Keratinocyte (primary cell): ENCODE measurements at regions not wholly inside any gene's neighbourhood (a gene's known extent, or its start where the extent isn't known, plus 50 kb on each side); places are given as distances from the start of the nearest gene placed in this dataset.

Source experiments
- DNase-seq: peaks from one replicate; pipeline ENCODE4 v3.0.0-alpha.2; 2011; ENCODE audit warnings: low read depth, missing footprints, low spot score
- FAIRE-seq: peaks from 2 replicates; lab custom pipeline; 2011; peaks lifted over from hg19 to GRCh38; lab: Jason Lieb, UNC
- H2AFZ ChIP-seq: 2 replicates; pipeline ENCODE4 v1.6.0; 2012; ENCODE audit warnings: low read length, control low read depth, inconsistent platforms; ENCODE audit not compliant: control insufficient read depth
- H3K27ac ChIP-seq: 2 replicates; pipeline ENCODE4 v1.5.1; 2011; ENCODE audit warnings: low read length; ENCODE audit not compliant: control insufficient read depth, insufficient read depth
- H3K27me3 ChIP-seq: 3 replicates; pipeline ENCODE4 v1.6.0; 2011; ENCODE audit warnings: low read length; ENCODE audit not compliant: control insufficient read depth, insufficient read depth; ENCODE audit errors: extremely low read depth
- H3K36me3 ChIP-seq, 2 experiments: 2 replicates in 1 of 2; 3 replicates in 1 of 2; pipeline ENCODE4 v1.5.1; 2011; ENCODE audit warnings: low read length in 2 of 2, mild to moderate bottlenecking in 1 of 2; ENCODE audit not compliant: control insufficient read depth in 2 of 2, insufficient read depth in 2 of 2; ENCODE audit errors: extremely low read depth in 1 of 2
- H3K4me1 ChIP-seq: 3 replicates; pipeline ENCODE4 v1.5.1; 2011; ENCODE audit warnings: low read length; ENCODE audit not compliant: control insufficient read depth, insufficient read depth; ENCODE audit errors: extremely low read depth
- H3K4me2 ChIP-seq: 3 replicates; pipeline ENCODE4 v1.6.0; 2011; ENCODE audit warnings: low read depth, low read length; ENCODE audit not compliant: control insufficient read depth, insufficient read depth; ENCODE audit errors: extremely low read depth
- H3K4me3 ChIP-seq, 3 experiments: fragments of 200-600 bp in 1 of 3; sonication (generic) in 1 of 3; 2 replicates in 2 of 3; 3 replicates in 1 of 3; pipeline ENCODE4 v1.5.1; 2011 to 2016; ENCODE audit warnings: low read length in 3 of 3, mild to moderate bottlenecking in 3 of 3, control low read depth in 2 of 3, inconsistent platforms in 1 of 3, low read depth in 1 of 3, mixed read lengths in 1 of 3, mixed run types in 1 of 3, moderate library complexity in 1 of 3; ENCODE audit not compliant: control insufficient read depth in 2 of 3, insufficient read depth in 2 of 3; ENCODE audit errors: extremely low read depth in 1 of 3
- H3K79me2 ChIP-seq: 2 replicates; pipeline ENCODE4 v1.6.0; 2012; ENCODE audit warnings: low read length; ENCODE audit not compliant: control insufficient read depth, insufficient read depth
- H3K9ac ChIP-seq: 3 replicates; pipeline ENCODE4 v1.6.0; 2011; ENCODE audit warnings: low read length; ENCODE audit not compliant: control insufficient read depth, insufficient read depth; ENCODE audit errors: extremely low read depth
- H3K9me1 ChIP-seq: 3 replicates; pipeline ENCODE4 v1.6.0; 2011; ENCODE audit warnings: low read length; ENCODE audit not compliant: control insufficient read depth, insufficient read depth; ENCODE audit errors: extremely low read depth
- H3K9me3 ChIP-seq: 2 replicates; pipeline ENCODE4 v1.5.1; 2012; ENCODE audit warnings: low read depth, low read length; ENCODE audit not compliant: control insufficient read depth
- H4K20me1 ChIP-seq: 3 replicates; pipeline ENCODE4 v1.6.0; 2011; ENCODE audit warnings: low read length; ENCODE audit not compliant: control insufficient read depth, insufficient read depth; ENCODE audit errors: extremely low read depth
- CTCF ChIP-seq, 3 experiments: IDR thresholded peaks in 1 of 3; conservative IDR thresholded peaks in 1 of 3; optimal IDR thresholded peaks in 1 of 3; 2 replicates in 2 of 3; 3 replicates in 1 of 3; pipeline versions ENCODE3 to v1.5.1; 2011; ENCODE audit warnings: low read length in 3 of 3, mild to moderate bottlenecking in 3 of 3, moderate library complexity in 2 of 3, control low read depth in 1 of 3, inconsistent platforms in 1 of 3; ENCODE audit not compliant: insufficient read depth in 2 of 3; ENCODE audit errors: extremely low read depth in 1 of 3
- EZH2 ChIP-seq: IDR thresholded peaks from one replicate; pipeline ENCODE4 v1.6.1; 2012; ENCODE audit warnings: inconsistent platforms, mild to moderate bottlenecking, low read length, moderate library complexity
- dilution Hi-C: fragments of 300-500 bp; cut with MboI; formaldehyde crosslinking; loops from one replicate; pipeline ENCODE4 v1.7.0; 2020; ENCODE audit warnings: low sequenced_read_pairs; ENCODE audit not compliant: extremely low pct_ligation_motif_present

GRCh38 chr2:16485251-16485650 lies 180.4 kb downstream of the CYRIA start:
- Histone ChIP-seq H3K4me2 (no peak overlapping the region), H4K20me1 (no peaks in the 10 kb centered on the region), H3K4me1 (no peaks in the 10 kb centered on the region), H3K79me2 (no peaks in the 10 kb centered on the region), H3K27ac (no peak overlapping the region), H3K9ac (no peak overlapping the region), H3K36me3 (no peaks in the 10 kb centered on the region), H3K4me3 (no peak overlapping the region), H3K27me3 (no peaks in the 10 kb centered on the region), H3K9me3 (no peaks in the 10 kb centered on the region), H3K9me1 (no peaks in the 10 kb centered on the region), H2AFZ (no peak overlapping the region)
- DNase-seq (no peak), FAIRE-seq (no peak)
- TF ChIP-seq CTCF (optimal IDR thresholded peaks at IDR 0.05 in 1 of 3, IDR thresholded peaks at IDR 0.05 in 1 of 3, conservative IDR thresholded peaks at IDR 0.05 in 1 of 3; ENCODE audit: extremely low read depth in 1 of 3, insufficient read depth in 2 of 3, low read length in 3 of 3) (no peak), EZH2 (no peak)
- dilution Hi-C loops: no loop called here

- Histone ChIP-seq H3K9me3 (no peaks in the 10 kb centered on the region), H4K20me1 (no peaks in the 10 kb centered on the region), H3K27me3 (peaks cover 3% of the 10 kb centered on the region), H3K9ac (no peak overlapping the region), H3K4me3 (no peak overlapping the region), H3K79me2 (no peaks in the 10 kb centered on the region), H3K27ac (no peak overlapping the region), H3K9me1 (no peaks in the 10 kb centered on the region), H3K4me1 (no peaks in the 10 kb centered on the region), H3K4me2 (no peak overlapping the region), H2AFZ (no peak overlapping the region), H3K36me3 (no peaks in the 10 kb centered on the region)
- TF ChIP-seq EZH2: no peak
- TF ChIP-seq CTCF (optimal IDR thresholded peaks at IDR 0.05 in 1 of 3, IDR thresholded peaks at IDR 0.05 in 1 of 3, conservative IDR thresholded peaks at IDR 0.05 in 1 of 3; ENCODE audit: extremely low read depth in 1 of 3, insufficient read depth in 2 of 3, low read length in 3 of 3): no peak
- no peak for DNase-seq
- dilution Hi-C loops: no loop called here
- FAIRE-seq: no peak
These were observed 183.2 kb downstream of the CYRIA start for GRCh38 chr2:16482460-16482859.
